GM12872 (cell line): ENCODE measurements at regions not wholly inside any gene's neighbourhood (a gene's known extent, or its start where the extent isn't known, plus 50 kb on each side); places are given as distances from the start of the nearest gene placed in this dataset.

Source experiments
- CTCF ChIP-seq: IDR thresholded peaks from 3 replicates; pipeline ENCODE4 v1.5.1; 2011; ENCODE audit warnings: low read depth, mild to moderate bottlenecking, low read length, moderate library complexity; ENCODE audit not compliant: insufficient read depth

GRCh38 chr7:155360495-155361345 is 63.0 kb downstream of the INSIG1 start:
- no peak for TF ChIP-seq CTCF

- TF ChIP-seq CTCF: no peak
Observed at GRCh38 chr7:155361346-155361680, 63.6 kb downstream of the INSIG1 start.

- TF ChIP-seq CTCF: no peak
Observed at GRCh38 chr7:155361947-155362346, 64.3 kb downstream of the INSIG1 start.

- TF ChIP-seq CTCF: no peak
Observed at GRCh38 chr7:155362380-155363145, 64.9 kb downstream of the INSIG1 start.

GRCh38 chr7:155363146-155363539 is 65.5 kb downstream of the INSIG1 start:
- no peak for TF ChIP-seq CTCF

- 0 out of 3 replicates have a peak, but pooled peaks have one; percentile 12 for TF ChIP-seq CTCF
Observed at GRCh38 chr7:155363852-155364600, 66.3 kb downstream of the INSIG1 start.
